B cell (primary cell): ENCODE measurements at regions not wholly inside any gene's neighbourhood (a gene's known extent, or its start where the extent isn't known, plus 50 kb on each side); places are given as distances from the start of the nearest gene placed in this dataset.

Experiments
- EZH2 ChIP-seq: IDR thresholded peaks from 2 replicates; pipeline ENCODE4 v1.6.1; 2012; ENCODE audit warnings: borderline replicate concordance, low read depth, mild to moderate bottlenecking, moderate library complexity, low read length; ENCODE audit not compliant: insufficient read depth, poor library complexity, severe bottlenecking
- TF ChIP-seq, protein P1 (sequence below): fragments of 200-600 bp; IDR thresholded peaks from one replicate; pipeline ENCODE4 v1.8.0; 2022; ENCODE audit warnings: antibody characterized with exemption, mild to moderate bottlenecking

DNA sequence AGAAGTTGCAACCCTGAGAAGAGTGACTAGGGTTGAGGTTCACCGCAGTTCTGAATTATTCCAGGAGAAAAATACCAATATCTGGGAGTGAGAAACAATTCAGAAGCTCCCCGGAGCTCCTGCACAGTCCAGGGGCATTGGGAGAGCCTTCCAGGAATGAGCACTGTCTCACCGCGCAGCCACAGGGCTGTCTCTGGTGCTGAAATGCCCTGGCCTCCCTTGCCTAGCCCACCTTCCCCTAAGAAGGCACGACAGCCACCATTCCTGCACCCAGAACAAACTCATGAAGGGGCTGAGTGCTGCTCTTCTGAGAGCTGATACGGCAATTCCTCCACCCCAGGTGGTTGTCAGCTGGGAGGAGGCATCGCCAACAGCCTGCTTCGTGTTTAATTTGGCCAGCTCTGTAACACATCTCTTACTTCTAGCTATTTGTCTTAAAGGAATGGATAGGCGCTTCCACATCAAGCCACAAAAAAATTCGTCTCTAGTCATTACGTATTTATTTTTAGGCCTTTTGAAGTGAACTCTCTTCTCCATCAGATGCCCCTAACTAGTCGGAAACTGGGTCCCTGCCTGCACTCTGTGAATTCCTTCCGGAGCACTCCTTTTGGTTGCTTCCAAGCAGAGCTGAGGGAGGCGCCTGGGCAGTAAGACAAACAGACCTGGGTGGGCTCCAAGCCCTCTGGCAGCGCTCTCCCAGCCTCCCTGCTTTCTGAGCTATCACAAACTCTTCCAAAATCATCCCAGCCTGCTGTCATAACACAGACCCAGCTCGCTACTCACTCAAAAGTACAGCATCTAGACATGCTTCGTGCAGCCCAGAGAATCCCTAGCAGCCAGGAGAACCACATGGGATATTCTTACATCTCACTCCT, 120.5 kb upstream of the CCDC68 start:
- TF ChIP-seq, protein P1, sequence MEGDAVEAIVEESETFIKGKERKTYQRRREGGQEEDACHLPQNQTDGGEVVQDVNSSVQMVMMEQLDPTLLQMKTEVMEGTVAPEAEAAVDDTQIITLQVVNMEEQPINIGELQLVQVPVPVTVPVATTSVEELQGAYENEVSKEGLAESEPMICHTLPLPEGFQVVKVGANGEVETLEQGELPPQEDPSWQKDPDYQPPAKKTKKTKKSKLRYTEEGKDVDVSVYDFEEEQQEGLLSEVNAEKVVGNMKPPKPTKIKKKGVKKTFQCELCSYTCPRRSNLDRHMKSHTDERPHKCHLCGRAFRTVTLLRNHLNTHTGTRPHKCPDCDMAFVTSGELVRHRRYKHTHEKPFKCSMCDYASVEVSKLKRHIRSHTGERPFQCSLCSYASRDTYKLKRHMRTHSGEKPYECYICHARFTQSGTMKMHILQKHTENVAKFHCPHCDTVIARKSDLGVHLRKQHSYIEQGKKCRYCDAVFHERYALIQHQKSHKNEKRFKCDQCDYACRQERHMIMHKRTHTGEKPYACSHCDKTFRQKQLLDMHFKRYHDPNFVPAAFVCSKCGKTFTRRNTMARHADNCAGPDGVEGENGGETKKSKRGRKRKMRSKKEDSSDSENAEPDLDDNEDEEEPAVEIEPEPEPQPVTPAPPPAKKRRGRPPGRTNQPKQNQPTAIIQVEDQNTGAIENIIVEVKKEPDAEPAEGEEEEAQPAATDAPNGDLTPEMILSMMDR, result no peak
- no peak for TF ChIP-seq EZH2
